ENCODE measurements at regions not wholly inside any gene's neighbourhood (a gene's known extent, or its start where the extent isn't known, plus 50 kb on each side); places are given as distances from the start of the nearest gene placed in this dataset.

DNA sequence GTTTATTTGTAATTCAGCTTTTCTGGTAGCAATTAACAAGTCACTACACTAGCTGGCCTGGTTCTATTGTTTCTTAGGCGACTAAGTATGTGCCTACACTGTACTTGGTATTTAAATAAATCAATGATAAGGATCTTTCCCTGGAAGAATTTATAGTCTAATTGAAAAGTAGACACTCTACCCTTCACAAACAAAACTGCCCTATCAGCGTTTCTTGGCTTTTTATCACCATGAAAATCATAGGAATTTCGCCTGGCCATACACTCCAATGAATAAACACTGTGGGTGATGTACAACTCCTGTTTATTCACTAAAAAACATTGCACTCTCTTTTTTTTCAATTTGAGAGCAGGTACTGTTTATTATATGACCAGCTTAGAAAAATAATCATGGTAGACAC lies 702.9 kb upstream of the ADGRL2 start:
- TF ChIP-seq EZH2phosphoT487 (conservative IDR thresholded peaks at IDR 0.05; ENCODE audit: low read length), result no peak
- TF ChIP-seq, protein P1, sequence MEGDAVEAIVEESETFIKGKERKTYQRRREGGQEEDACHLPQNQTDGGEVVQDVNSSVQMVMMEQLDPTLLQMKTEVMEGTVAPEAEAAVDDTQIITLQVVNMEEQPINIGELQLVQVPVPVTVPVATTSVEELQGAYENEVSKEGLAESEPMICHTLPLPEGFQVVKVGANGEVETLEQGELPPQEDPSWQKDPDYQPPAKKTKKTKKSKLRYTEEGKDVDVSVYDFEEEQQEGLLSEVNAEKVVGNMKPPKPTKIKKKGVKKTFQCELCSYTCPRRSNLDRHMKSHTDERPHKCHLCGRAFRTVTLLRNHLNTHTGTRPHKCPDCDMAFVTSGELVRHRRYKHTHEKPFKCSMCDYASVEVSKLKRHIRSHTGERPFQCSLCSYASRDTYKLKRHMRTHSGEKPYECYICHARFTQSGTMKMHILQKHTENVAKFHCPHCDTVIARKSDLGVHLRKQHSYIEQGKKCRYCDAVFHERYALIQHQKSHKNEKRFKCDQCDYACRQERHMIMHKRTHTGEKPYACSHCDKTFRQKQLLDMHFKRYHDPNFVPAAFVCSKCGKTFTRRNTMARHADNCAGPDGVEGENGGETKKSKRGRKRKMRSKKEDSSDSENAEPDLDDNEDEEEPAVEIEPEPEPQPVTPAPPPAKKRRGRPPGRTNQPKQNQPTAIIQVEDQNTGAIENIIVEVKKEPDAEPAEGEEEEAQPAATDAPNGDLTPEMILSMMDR (IDR thresholded peaks at IDR 0.05; ENCODE audit: insufficient read depth, low read length, poor library complexity, severe bottlenecking), result no peak

Data from SU-DHL-6 (cell line).